GM06990 (cell line): ENCODE measurements at regions not wholly inside any gene's neighbourhood (a gene's known extent, or its start where the extent isn't known, plus 50 kb on each side); places are given as distances from the start of the nearest gene placed in this dataset.
"Not testable (repeated sequence)": the region's sequence is repeated elsewhere in the genome, so short reads cannot be mapped to it uniquely, and the experiment has no call there.

Experiments
- DNase-seq: peaks from one replicate; pipeline ENCODE4 v3.0.0-alpha.2; 2011; ENCODE audit not compliant: insufficient read length; ENCODE audit errors: extremely low read depth
- H3K27me3 ChIP-seq: replicated peaks from 2 replicates; pipeline ENCODE4 v1.6.0; 2011; ENCODE audit warnings: low read length; ENCODE audit not compliant: control insufficient read depth, insufficient read depth
- H3K36me3 ChIP-seq: 2 replicates; pipeline ENCODE4 v1.5.1; 2011; ENCODE audit warnings: low read length; ENCODE audit not compliant: control insufficient read depth, insufficient read depth
- H3K4me3 ChIP-seq: replicated peaks from 2 replicates; pipeline ENCODE4 v1.5.1; 2011; ENCODE audit warnings: low read depth, mild to moderate bottlenecking, control low read depth, low read length
- TF ChIP-seq, protein P1 (sequence below): IDR thresholded peaks from 2 replicates; pipeline ENCODE4 v1.5.1; 2011; ENCODE audit warnings: low read length, control low read depth, mild to moderate bottlenecking, inconsistent platforms; ENCODE audit not compliant: insufficient read depth, poor library complexity, severe bottlenecking

DNA sequence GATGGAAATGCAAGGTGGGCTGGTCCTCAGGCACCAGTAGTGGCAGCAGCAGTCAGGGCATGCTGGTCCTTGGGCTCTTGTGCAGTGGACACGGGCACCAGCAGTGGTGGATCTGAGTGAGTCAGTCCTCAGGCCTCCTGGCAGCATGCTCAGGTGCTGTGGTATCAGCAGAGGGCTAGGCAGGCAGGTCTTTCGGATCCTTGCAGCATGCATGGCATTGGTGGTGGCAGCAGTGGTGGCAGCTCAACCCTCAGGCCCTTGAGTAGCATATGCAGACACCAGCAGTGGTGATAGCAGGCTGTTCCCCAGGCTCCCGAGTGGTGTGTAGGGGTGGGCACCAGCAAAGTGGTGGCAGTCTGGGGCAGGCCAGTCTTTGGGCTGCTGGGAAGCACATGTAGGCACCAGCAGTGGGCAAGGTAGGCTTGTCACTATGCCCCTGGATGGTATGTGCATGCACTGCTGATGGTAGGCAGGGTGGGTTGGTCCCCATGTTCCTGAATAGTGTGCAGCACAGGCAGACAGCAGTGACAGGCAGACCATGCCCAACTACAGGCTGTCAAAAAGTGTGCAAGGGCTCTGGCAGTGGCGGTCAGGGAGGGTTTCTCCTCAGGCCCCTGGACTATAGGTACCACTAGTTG, 606.0 kb downstream of the ADCYAP1 start:
- no peak overlapping the region for H3K4me3 ChIP-seq
- H3K36me3 ChIP-seq = no peaks in the 10 kb centered on the region
- DNase-seq = no peak
- no peaks in the 10 kb centered on the region for H3K27me3 ChIP-seq
- TF ChIP-seq, protein P1, sequence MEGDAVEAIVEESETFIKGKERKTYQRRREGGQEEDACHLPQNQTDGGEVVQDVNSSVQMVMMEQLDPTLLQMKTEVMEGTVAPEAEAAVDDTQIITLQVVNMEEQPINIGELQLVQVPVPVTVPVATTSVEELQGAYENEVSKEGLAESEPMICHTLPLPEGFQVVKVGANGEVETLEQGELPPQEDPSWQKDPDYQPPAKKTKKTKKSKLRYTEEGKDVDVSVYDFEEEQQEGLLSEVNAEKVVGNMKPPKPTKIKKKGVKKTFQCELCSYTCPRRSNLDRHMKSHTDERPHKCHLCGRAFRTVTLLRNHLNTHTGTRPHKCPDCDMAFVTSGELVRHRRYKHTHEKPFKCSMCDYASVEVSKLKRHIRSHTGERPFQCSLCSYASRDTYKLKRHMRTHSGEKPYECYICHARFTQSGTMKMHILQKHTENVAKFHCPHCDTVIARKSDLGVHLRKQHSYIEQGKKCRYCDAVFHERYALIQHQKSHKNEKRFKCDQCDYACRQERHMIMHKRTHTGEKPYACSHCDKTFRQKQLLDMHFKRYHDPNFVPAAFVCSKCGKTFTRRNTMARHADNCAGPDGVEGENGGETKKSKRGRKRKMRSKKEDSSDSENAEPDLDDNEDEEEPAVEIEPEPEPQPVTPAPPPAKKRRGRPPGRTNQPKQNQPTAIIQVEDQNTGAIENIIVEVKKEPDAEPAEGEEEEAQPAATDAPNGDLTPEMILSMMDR = no peak

DNA sequence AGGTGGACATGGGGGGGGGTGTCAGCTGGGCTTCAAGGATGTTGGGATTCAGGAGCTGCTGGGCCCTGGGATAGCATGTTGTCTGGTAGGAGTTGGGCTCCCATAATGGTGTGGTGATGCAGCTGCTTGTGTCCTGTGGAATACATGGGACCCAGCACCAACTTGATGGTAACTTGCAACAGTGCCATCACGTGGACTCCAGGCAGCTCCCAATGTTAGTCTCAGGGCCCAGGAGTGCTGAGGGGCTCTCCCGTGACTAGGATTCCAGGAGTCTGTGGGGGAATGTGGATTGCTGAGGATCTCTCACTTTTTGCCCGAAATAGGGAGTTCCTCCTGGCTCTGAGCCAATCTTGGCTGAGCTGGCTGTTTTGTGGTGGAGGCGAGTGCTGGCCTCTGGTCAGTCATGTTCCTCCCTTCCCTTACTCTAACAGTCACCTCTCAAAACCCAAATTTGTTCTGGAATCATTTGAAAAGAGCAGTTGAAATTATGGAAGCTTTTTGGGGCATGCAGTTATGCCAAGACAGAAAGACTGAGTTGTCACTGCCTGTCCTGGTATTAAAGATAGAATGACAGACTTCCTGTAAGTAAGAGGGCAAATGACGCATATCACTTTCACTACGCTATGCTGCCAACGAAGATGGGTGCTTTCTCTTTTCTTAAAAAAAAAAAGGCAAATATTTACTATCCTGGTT, 607.1 kb downstream of the ADCYAP1 start:
- no peaks in the 10 kb centered on the region for H3K27me3 ChIP-seq
- H3K36me3 ChIP-seq = no peaks in the 10 kb centered on the region
- no peak overlapping the region for H3K4me3 ChIP-seq
- no peak for DNase-seq
- TF ChIP-seq, protein P1 = no peak

DNA sequence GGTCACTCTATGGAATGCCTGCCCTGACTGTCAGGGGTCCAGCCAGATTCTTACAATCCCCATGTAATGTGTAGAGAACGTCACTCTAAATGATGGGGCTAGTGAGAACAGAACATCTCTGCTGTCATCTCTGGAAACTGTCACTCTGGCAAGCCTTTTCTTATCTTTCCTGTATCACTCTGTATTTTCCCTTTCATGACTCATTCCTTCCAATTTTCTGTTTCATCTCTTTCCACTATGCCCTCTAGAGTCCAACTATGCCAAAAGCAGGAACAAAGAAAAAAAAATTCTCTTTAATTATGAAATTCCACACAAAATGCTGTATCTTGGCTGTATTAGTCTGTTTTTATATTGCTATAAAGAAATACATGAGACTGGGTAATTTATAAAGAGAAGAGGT, 608.8 kb downstream of the ADCYAP1 start:
- no peak for DNase-seq
- Histone ChIP-seq H3K36me3 (no peaks in the 10 kb centered on the region), H3K27me3 (no peaks in the 10 kb centered on the region), H3K4me3 (no peak overlapping the region)
- TF ChIP-seq, protein P1 = no peak

DNA sequence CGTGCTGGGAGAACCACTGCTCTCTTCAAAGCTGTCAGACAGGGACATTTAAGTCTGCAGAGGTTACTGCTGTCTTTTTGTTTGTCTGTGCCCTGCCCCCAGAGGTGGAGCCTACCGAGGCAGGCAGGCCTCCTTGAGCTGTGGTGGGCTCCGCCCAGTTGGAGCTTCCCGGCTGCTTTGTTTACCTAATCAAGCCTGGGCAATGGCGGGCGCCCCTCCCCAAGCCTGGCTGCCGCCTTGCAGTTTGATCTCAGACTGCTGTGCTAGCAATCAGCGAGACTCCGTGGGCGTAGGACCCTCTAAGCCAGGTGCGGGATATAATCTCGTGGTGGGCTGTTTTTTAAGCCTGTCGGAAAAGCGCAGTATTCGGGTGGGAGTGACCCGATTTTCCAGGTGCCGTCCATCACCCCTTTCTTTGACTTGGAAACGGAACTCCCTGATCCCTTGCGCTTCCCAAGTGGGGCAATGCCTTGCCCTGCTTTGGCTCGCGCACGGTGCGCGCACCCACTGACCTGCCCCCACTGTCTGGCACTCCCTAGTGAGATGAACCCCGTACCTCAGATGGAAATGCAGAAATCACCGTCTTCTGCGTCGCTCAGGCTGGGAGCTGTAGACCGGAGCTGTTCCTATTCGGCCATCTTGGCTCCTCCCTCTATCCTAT, 617.0 kb downstream of the ADCYAP1 start:
- not testable (repeated sequence) for DNase-seq, H3K4me3 ChIP-seq, H3K36me3 ChIP-seq, H3K27me3 ChIP-seq

DNA sequence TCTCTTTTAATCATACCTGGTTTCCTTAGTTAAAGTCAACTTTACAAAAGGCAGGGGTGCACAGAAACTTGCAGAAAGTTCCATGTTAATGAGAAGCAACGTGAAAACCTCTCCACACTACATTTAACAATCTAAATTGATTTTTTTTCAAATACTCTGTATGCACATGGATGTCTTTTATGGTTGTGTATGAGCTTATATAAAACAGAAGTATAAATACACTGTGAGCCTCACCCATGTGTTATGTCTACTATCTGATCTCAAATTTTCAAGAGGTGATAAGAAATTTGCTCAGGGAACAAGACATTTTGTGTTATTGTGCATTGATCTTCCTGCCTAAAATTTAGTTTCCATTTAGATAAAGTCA, 617.6 kb downstream of the ADCYAP1 start:
- Histone ChIP-seq H3K36me3 (no peaks in the 10 kb centered on the region), H3K4me3 (no peak overlapping the region), H3K27me3 (no peaks in the 10 kb centered on the region)
- DNase-seq = no peak
- TF ChIP-seq, protein P1 = no peak

DNA sequence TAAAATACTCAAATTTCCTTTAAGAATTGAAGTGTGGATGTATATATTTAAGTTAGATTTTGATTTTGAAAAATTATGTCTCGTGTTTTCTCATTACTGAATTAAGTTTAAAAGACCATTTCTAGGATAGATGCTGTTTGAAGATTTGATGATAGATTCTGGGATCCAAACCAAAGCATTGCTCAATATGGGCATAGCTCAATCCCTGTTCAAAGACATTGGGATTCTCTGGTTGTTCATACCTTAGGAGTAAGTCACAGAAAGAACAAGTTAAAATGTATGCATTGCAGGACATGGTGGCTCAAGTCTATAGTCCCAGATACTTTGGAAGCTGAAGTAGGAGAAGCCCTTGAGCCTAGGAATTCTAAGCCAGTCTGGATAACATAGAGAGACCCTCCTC, 622.3 kb downstream of the ADCYAP1 start:
- Histone ChIP-seq H3K27me3 (no peaks in the 10 kb centered on the region), H3K36me3 (no peaks in the 10 kb centered on the region), H3K4me3 (no peak overlapping the region)
- TF ChIP-seq, protein P1 = no peak
- no peak for DNase-seq
